H9 (cell line): ENCODE measurements at regions not wholly inside any gene's neighbourhood (a gene's known extent, or its start where the extent isn't known, plus 50 kb on each side); places are given as distances from the start of the nearest gene placed in this dataset.

Experiments
- DNase-seq: peaks from one replicate; pipeline ENCODE4 v3.0.0-alpha.2; 2017
- H2AFZ ChIP-seq: one replicate; pipeline ENCODE4 v1.6.1; 2013; ENCODE audit warnings: mild to moderate bottlenecking, low read length, control low read depth, moderate library complexity
- H2AK5ac ChIP-seq: 2 replicates; pipeline ENCODE4 v1.6.1; 2013; ENCODE audit warnings: low read length, control low read depth, mixed read lengths; ENCODE audit not compliant: insufficient read length
- H2BK120ac ChIP-seq: one replicate; pipeline ENCODE4 v1.6.1; 2013; ENCODE audit warnings: low read depth, mild to moderate bottlenecking, low read length, control low read depth, inconsistent platforms; ENCODE audit not compliant: poor library complexity, severe bottlenecking
- H2BK12ac ChIP-seq: 2 replicates; pipeline ENCODE4 v1.6.1; 2013; ENCODE audit warnings: low read length, control low read depth, mixed read lengths, low read depth; ENCODE audit not compliant: insufficient read length
- H2BK15ac ChIP-seq: 2 replicates; pipeline ENCODE4 v1.6.1; 2013; ENCODE audit warnings: low read depth, low read length, control low read depth
- H2BK20ac ChIP-seq: one replicate; pipeline ENCODE4 v1.6.1; 2013; ENCODE audit warnings: low read depth, mild to moderate bottlenecking, low read length, control low read depth, inconsistent platforms; ENCODE audit not compliant: poor library complexity, severe bottlenecking
- H2BK5ac ChIP-seq: 2 replicates; pipeline ENCODE4 v1.6.1; 2013; ENCODE audit warnings: low read length, control low read depth, mixed read lengths; ENCODE audit not compliant: insufficient read length
- H3K14ac ChIP-seq: 2 replicates; pipeline ENCODE4 v1.6.1; 2013; ENCODE audit warnings: low read length, control low read depth; ENCODE audit not compliant: insufficient read depth
- H3K18ac ChIP-seq: 2 replicates; pipeline ENCODE4 v1.6.1; 2013; ENCODE audit warnings: low read depth, mild to moderate bottlenecking, mixed read lengths, low read length, control low read depth; ENCODE audit not compliant: insufficient read length
- H3K23ac ChIP-seq: 2 replicates; pipeline ENCODE4 v1.6.1; 2013; ENCODE audit warnings: low read length, control low read depth, mixed read lengths, low read depth; ENCODE audit not compliant: insufficient read length
- H3K23me2 ChIP-seq: 2 replicates; pipeline ENCODE4 v1.6.1; 2013; ENCODE audit warnings: low read depth, mild to moderate bottlenecking, mixed read lengths, low read length, control low read depth; ENCODE audit not compliant: insufficient read length, poor library complexity, severe bottlenecking
- H3K27ac ChIP-seq: 2 replicates; pipeline ENCODE4 v1.5.1; 2013; ENCODE audit warnings: low read length, control low read depth, mixed read lengths, low read depth; ENCODE audit not compliant: insufficient read length
- H3K27me3 ChIP-seq: 2 replicates; pipeline ENCODE4 v1.6.1; 2013; ENCODE audit warnings: low read length, control low read depth, inconsistent platforms; ENCODE audit not compliant: insufficient read depth
- H3K4ac ChIP-seq: 2 replicates; pipeline ENCODE4 v1.6.1; 2013; ENCODE audit warnings: low read depth, mild to moderate bottlenecking, control low read depth, inconsistent platforms, low read length, moderate library complexity
- H3K4me1 ChIP-seq: 2 replicates; pipeline ENCODE4 v1.6.1; 2013; ENCODE audit warnings: low read length, control low read depth, inconsistent platforms; ENCODE audit not compliant: insufficient read depth
- H3K4me2 ChIP-seq: 2 replicates; pipeline ENCODE4 v1.6.1; 2013; ENCODE audit warnings: low read length, control low read depth, mixed read lengths; ENCODE audit not compliant: insufficient read length, insufficient read depth
- H3K56ac ChIP-seq: 2 replicates; pipeline ENCODE4 v1.6.1; 2013; ENCODE audit warnings: low read depth, mild to moderate bottlenecking, mixed read lengths, low read length, control low read depth; ENCODE audit not compliant: insufficient read length
- H3K79me1 ChIP-seq: 2 replicates; pipeline ENCODE4 v1.6.1; 2013; ENCODE audit warnings: low read depth, mild to moderate bottlenecking, moderate library complexity, low read length, control low read depth, inconsistent platforms; ENCODE audit not compliant: insufficient read depth, poor library complexity, severe bottlenecking
- H3K79me2 ChIP-seq: 2 replicates; pipeline ENCODE4 v1.6.1; 2013; ENCODE audit warnings: low read length, control low read depth, inconsistent platforms; ENCODE audit not compliant: insufficient read depth
- H3K9ac ChIP-seq: 2 replicates; pipeline ENCODE4 v1.6.1; 2013; ENCODE audit warnings: low read length, control low read depth, mixed read lengths; ENCODE audit not compliant: insufficient read length; ENCODE audit errors: extremely low read depth
- H3K9me3 ChIP-seq: one replicate; pipeline ENCODE4 v1.6.1; 2013; ENCODE audit warnings: low read depth, low read length, inconsistent platforms; ENCODE audit not compliant: control insufficient read depth
- H3T11ph ChIP-seq: one replicate; pipeline ENCODE4 v1.6.1; 2013; ENCODE audit warnings: mild to moderate bottlenecking, low read length, control low read depth, inconsistent platforms
- H4K20me1 ChIP-seq: one replicate; pipeline ENCODE4 v1.6.1; 2013; ENCODE audit not compliant: control insufficient read depth, insufficient read length, insufficient read depth
- H4K5ac ChIP-seq: 2 replicates; pipeline ENCODE4 v1.6.1; 2013; ENCODE audit warnings: low read depth, mild to moderate bottlenecking, mixed read lengths, low read length, control low read depth; ENCODE audit not compliant: insufficient read length
- H4K8ac ChIP-seq: replicated peaks from 2 replicates; pipeline ENCODE4 v1.6.1; 2013; ENCODE audit warnings: low read length, control low read depth, mixed read lengths, low read depth; ENCODE audit not compliant: insufficient read length
- H4K91ac ChIP-seq: 2 replicates; pipeline ENCODE4 v1.6.1; 2013; ENCODE audit warnings: low read depth, mild to moderate bottlenecking, moderate library complexity, mixed read lengths, low read length, control low read depth; ENCODE audit not compliant: insufficient read length
- H3K27ac Mint-ChIP-seq, 3 experiments: 2 replicates in 2 of 3; 3 replicates in 1 of 3; pipeline ENCODE4 v1.8.0; 2020 to 2021; ENCODE audit warnings: mixed read lengths in 3 of 3, mild to moderate bottlenecking in 1 of 3, moderate library complexity in 1 of 3
- H3K27me3 Mint-ChIP-seq: 2 replicates; pipeline ENCODE4 v1.8.0; 2021; ENCODE audit warnings: low read depth, mild to moderate bottlenecking, moderate library complexity, mixed read lengths
- H3K36me3 Mint-ChIP-seq, 3 experiments: 2 replicates in 2 of 3; 3 replicates in 1 of 3; pipeline ENCODE4 v1.8.0; 2020 to 2021; ENCODE audit warnings: low read depth in 3 of 3, mixed read lengths in 3 of 3; ENCODE audit not compliant: insufficient read depth in 1 of 3
- H3K4me1 Mint-ChIP-seq, 2 experiments: 2 replicates each; pipeline ENCODE4 v1.8.0; 2020; ENCODE audit warnings: mixed read lengths in 2 of 2
- H3K4me3 Mint-ChIP-seq, 2 experiments: 2 replicates in 1 of 2; 3 replicates in 1 of 2; pipeline ENCODE4 v1.8.0; 2020 to 2021; ENCODE audit warnings: mild to moderate bottlenecking in 2 of 2, mixed read lengths in 2 of 2, moderate library complexity in 1 of 2
- H3K9me3 Mint-ChIP-seq, 2 experiments: 2 replicates in 1 of 2; 3 replicates in 1 of 2; pipeline ENCODE4 v1.8.0; 2020; ENCODE audit warnings: mild to moderate bottlenecking in 2 of 2, mixed read lengths in 2 of 2, moderate library complexity in 1 of 2
- WGBS: extraction: QIAGEN DNeasy Blood & Tissue Kit; methylation state at CpG from one replicate; pipeline ENCODE4 v1.1.7; 2013; ENCODE audit warnings: missing lambda C conversion rate, low lambda C conversion rate, mixed read lengths; ENCODE audit not compliant: insufficient read length; ENCODE audit errors: extremely low coverage; 5-methylcytosine and 5-hydroxymethylcytosine counted together
- TF ChIP-seq, protein P1 (sequence below): fragments of 200-600 bp; sonication (generic); conservative IDR thresholded peaks from 3 replicates; pipeline ENCODE4 v1.8.0; 2021; ENCODE audit warnings: antibody characterized with exemption, mild to moderate bottlenecking

- Histone ChIP-seq H3K4me2 (no peak overlapping the region), H2BK120ac (no peak overlapping the region), H2BK12ac (no peak overlapping the region), H2AFZ (no peak overlapping the region), H3K27me3 (no peaks in the 10 kb centered on the region), H2BK20ac (no peak overlapping the region), H3K27ac (no peak overlapping the region), H4K8ac (no peak overlapping the region), H2BK15ac (no peak overlapping the region), H4K91ac (no peak overlapping the region), H2AK5ac (no peak overlapping the region), H4K20me1 (no peaks in the 10 kb centered on the region), H3K79me1 (no peaks in the 10 kb centered on the region), H4K5ac (no peak overlapping the region), H3K18ac (no peak overlapping the region), H3K9ac (no peak overlapping the region), H3K23me2 (no peaks in the 10 kb centered on the region), H3K9me3 (no peaks in the 10 kb centered on the region), H3K23ac (no peak overlapping the region), H3K56ac (no peak overlapping the region), H3T11ph (no peak overlapping the region), H2BK5ac (no peak overlapping the region), H3K4me1 (peaks cover 2% of the 10 kb centered on the region; the same call in 1 of the 2 replicates), H3K4ac (no peak overlapping the region), H3K79me2 (no peaks in the 10 kb centered on the region), H3K14ac (no peak overlapping the region)
- no peak overlapping the region for H3K4me3 Mint-ChIP-seq
- H3K27me3 Mint-ChIP-seq, result no peaks in the 10 kb centered on the region
- WGBS, result no CpG with 5 or more reads among the region's 1 CpG
- no peak for DNase-seq
- H3K36me3 Mint-ChIP-seq, result no peaks in the 10 kb centered on the region; a peak in 1 of 7 replicates
- H3K27ac Mint-ChIP-seq, result 0 out of 7 replicates have a peak overlapping the region, but pooled peaks of 2 of the 3 experiments have one; percentile 34 to 50
- TF ChIP-seq, protein P1, sequence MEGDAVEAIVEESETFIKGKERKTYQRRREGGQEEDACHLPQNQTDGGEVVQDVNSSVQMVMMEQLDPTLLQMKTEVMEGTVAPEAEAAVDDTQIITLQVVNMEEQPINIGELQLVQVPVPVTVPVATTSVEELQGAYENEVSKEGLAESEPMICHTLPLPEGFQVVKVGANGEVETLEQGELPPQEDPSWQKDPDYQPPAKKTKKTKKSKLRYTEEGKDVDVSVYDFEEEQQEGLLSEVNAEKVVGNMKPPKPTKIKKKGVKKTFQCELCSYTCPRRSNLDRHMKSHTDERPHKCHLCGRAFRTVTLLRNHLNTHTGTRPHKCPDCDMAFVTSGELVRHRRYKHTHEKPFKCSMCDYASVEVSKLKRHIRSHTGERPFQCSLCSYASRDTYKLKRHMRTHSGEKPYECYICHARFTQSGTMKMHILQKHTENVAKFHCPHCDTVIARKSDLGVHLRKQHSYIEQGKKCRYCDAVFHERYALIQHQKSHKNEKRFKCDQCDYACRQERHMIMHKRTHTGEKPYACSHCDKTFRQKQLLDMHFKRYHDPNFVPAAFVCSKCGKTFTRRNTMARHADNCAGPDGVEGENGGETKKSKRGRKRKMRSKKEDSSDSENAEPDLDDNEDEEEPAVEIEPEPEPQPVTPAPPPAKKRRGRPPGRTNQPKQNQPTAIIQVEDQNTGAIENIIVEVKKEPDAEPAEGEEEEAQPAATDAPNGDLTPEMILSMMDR, result no peak
- peaks cover 0 to 3% of the 10 kb centered on the region in 2 experiments; a peak in 2 of 5 replicates for H3K9me3 Mint-ChIP-seq
- peaks cover 15 to 26% of the 10 kb centered on the region in 2 experiments for H3K4me1 Mint-ChIP-seq
Measured at GRCh38 chr4:102153391-102153790, 191.9 kb downstream of the SLC39A8 start.
